Activated CD4-positive, alpha-beta T cell treated with anti-CD3 and anti-CD28 coated beads, Interleukin-2, amount 10 ng/mL, durations not matched to agents 24 days and 14 days (primary cell): ENCODE measurements at regions not wholly inside any gene's neighbourhood (a gene's known extent, or its start where the extent isn't known, plus 50 kb on each side); places are given as distances from the start of the nearest gene placed in this dataset.

Source experiments
- DNase-seq: peaks from one replicate; pipeline ENCODE4 v3.0.0; 2022
- H3K27ac Mint-ChIP-seq: one replicate; pipeline ENCODE4 v1.8.0; 2022; ENCODE audit warnings: mild to moderate bottlenecking, mixed read lengths
- H3K27me3 Mint-ChIP-seq: one replicate; pipeline ENCODE4 v1.8.0; 2022; ENCODE audit warnings: mixed read lengths
- H3K36me3 Mint-ChIP-seq: one replicate; pipeline ENCODE4 v1.8.0; 2022; ENCODE audit warnings: low read depth, mild to moderate bottlenecking, mixed read lengths
- H3K4me1 Mint-ChIP-seq: one replicate; pipeline ENCODE4 v1.8.0; 2021; ENCODE audit warnings: mixed read lengths
- H3K4me3 Mint-ChIP-seq: one replicate; pipeline ENCODE4 v1.8.0; 2022; ENCODE audit warnings: mild to moderate bottlenecking, moderate library complexity, mixed read lengths
- H3K9me3 Mint-ChIP-seq: one replicate; pipeline ENCODE4 v1.8.0; 2021; ENCODE audit warnings: mixed read lengths
- intact Hi-C: fragments of 100-400 bp; cut with micrococcal nuclease; formaldehyde crosslinking; loops from one replicate; pipeline ENCODE4 v1.15.1; 2023

- H3K4me1 Mint-ChIP-seq: no peaks in the 10 kb centered on the region
- intact Hi-C loops: no loop called here
Measured at GRCh38 chr16:16821261-16821660, 442.3 kb downstream of the NPIPA7 start.

GRCh38 chr16:16828913-16829398 lies 450.0 kb downstream of the NPIPA7 start:
- H3K4me3 Mint-ChIP-seq: no peak overlapping the region
- peaks cover 3% of the 10 kb centered on the region for H3K27me3 Mint-ChIP-seq
- no peaks in the 10 kb centered on the region for H3K4me1 Mint-ChIP-seq
- peaks cover 12% of the 10 kb centered on the region for H3K9me3 Mint-ChIP-seq
- no peak for DNase-seq
- H3K27ac Mint-ChIP-seq: no peak overlapping the region
- H3K36me3 Mint-ChIP-seq: no peaks in the 10 kb centered on the region
- intact Hi-C loops: no loop called here

More at GRCh38 chr16:16821261-16821660, 442.3 kb downstream of the NPIPA7 start:
- H3K36me3 Mint-ChIP-seq: no peaks in the 10 kb centered on the region
- no peak overlapping the region for H3K27ac Mint-ChIP-seq
- H3K4me3 Mint-ChIP-seq: no peak overlapping the region
- H3K27me3 Mint-ChIP-seq: peaks cover 3% of the 10 kb centered on the region
- peaks cover 27% of the 10 kb centered on the region for H3K9me3 Mint-ChIP-seq
- DNase-seq: no peak

- Mint-ChIP-seq H3K4me3 (no peak overlapping the region), H3K36me3 (no peaks in the 10 kb centered on the region), H3K9me3 (peaks cover 10% of the 10 kb centered on the region), H3K27me3 (peaks cover 3% of the 10 kb centered on the region), H3K4me1 (no peaks in the 10 kb centered on the region), H3K27ac (no peak overlapping the region)
- no peak for DNase-seq
- intact Hi-C loops: no loop called here
Measured at GRCh38 chr16:16830401-16830800, 451.5 kb downstream of the NPIPA7 start.

GRCh38 chr16:16830973-16831372 lies 452.0 kb downstream of the NPIPA7 start:
- Mint-ChIP-seq H3K27me3 (no peaks in the 10 kb centered on the region), H3K9me3 (peaks cover 10% of the 10 kb centered on the region), H3K27ac (no peak overlapping the region), H3K36me3 (no peaks in the 10 kb centered on the region), H3K4me1 (no peaks in the 10 kb centered on the region), H3K4me3 (no peak overlapping the region)
- intact Hi-C loops: no loop called here
- no peak for DNase-seq

GRCh38 chr16:16833165-16833564 lies 454.2 kb downstream of the NPIPA7 start:
- Mint-ChIP-seq H3K27me3 (no peaks in the 10 kb centered on the region), H3K4me3 (no peak overlapping the region), H3K9me3 (peaks cover 10% of the 10 kb centered on the region), H3K27ac (no peak overlapping the region), H3K4me1 (no peaks in the 10 kb centered on the region), H3K36me3 (no peaks in the 10 kb centered on the region)
- intact Hi-C loops: no loop called here
- no peak for DNase-seq

- intact Hi-C loops: no loop called here
- Mint-ChIP-seq H3K9me3 (no peaks in the 10 kb centered on the region), H3K27me3 (peaks cover 2% of the 10 kb centered on the region), H3K36me3 (no peaks in the 10 kb centered on the region), H3K4me1 (no peaks in the 10 kb centered on the region), H3K4me3 (no peak overlapping the region), H3K27ac (no peak overlapping the region)
- no peak for DNase-seq
Measured at GRCh38 chr16:16850274-16850673, 471.3 kb downstream of the NPIPA7 start.

- intact Hi-C loops: no loop called here
- Mint-ChIP-seq H3K4me3 (no peak overlapping the region), H3K4me1 (peaks cover 2% of the 10 kb centered on the region), H3K36me3 (no peaks in the 10 kb centered on the region), H3K27ac (no peak overlapping the region), H3K27me3 (peaks cover 3% of the 10 kb centered on the region), H3K9me3 (no peaks in the 10 kb centered on the region)
- no peak for DNase-seq
Measured at GRCh38 chr16:16857012-16857411, 478.1 kb downstream of the NPIPA7 start.

- H3K9me3 Mint-ChIP-seq: no peaks in the 10 kb centered on the region
- no peak overlapping the region for H3K4me3 Mint-ChIP-seq
- intact Hi-C loops: no loop called here
- H3K27ac Mint-ChIP-seq: no peak overlapping the region
- no peak for DNase-seq
- H3K4me1 Mint-ChIP-seq: peaks cover 2% of the 10 kb centered on the region
- H3K27me3 Mint-ChIP-seq: peaks cover 3% of the 10 kb centered on the region
- H3K36me3 Mint-ChIP-seq: no peaks in the 10 kb centered on the region
Measured at GRCh38 chr16:16857603-16858283, 478.8 kb downstream of the NPIPA7 start.

GRCh38 chr16:16861546-16861945 lies 482.6 kb downstream of the NPIPA7 start:
- Mint-ChIP-seq H3K36me3 (no peaks in the 10 kb centered on the region), H3K9me3 (no peaks in the 10 kb centered on the region), H3K4me3 (no peak overlapping the region), H3K27ac (no peak overlapping the region), H3K4me1 (peaks cover 2% of the 10 kb centered on the region), H3K27me3 (peaks cover 3% of the 10 kb centered on the region)
- intact Hi-C loops: loop anchor here (5.0 kb wide), 1 partner anchor 556 kb away; no protein-coding TSS in a partner anchor
- DNase-seq: peak; percentile 85

- H3K9me3 Mint-ChIP-seq: no peaks in the 10 kb centered on the region
- DNase-seq: no peak
- peaks cover 2% of the 10 kb centered on the region for H3K4me1 Mint-ChIP-seq
- H3K4me3 Mint-ChIP-seq: no peak overlapping the region
- intact Hi-C loops: loop anchor here (5.0 kb wide), 1 partner anchor 554 kb away; no protein-coding TSS in a partner anchor
- peaks cover 3% of the 10 kb centered on the region for H3K27me3 Mint-ChIP-seq
- no peak overlapping the region for H3K27ac Mint-ChIP-seq
- H3K36me3 Mint-ChIP-seq: no peaks in the 10 kb centered on the region
Measured at GRCh38 chr16:16863672-16864071, 484.7 kb downstream of the NPIPA7 start.

GRCh38 chr16:16864536-16864935 lies 485.6 kb downstream of the NPIPA7 start:
- Mint-ChIP-seq H3K27ac (no peak overlapping the region), H3K4me3 (no peak overlapping the region), H3K27me3 (peaks cover 3% of the 10 kb centered on the region), H3K9me3 (no peaks in the 10 kb centered on the region), H3K4me1 (peaks cover 2% of the 10 kb centered on the region), H3K36me3 (no peaks in the 10 kb centered on the region)
- intact Hi-C loops: loop anchor here (5.0 kb wide), 1 partner anchor 553 kb away; no protein-coding TSS in a partner anchor
- no peak for DNase-seq

GRCh38 chr16:16865374-16865773 lies 486.4 kb downstream of the NPIPA7 start:
- no peak overlapping the region for H3K4me3 Mint-ChIP-seq

GRCh38 chr16:16867973-16868372 lies 489.0 kb downstream of the NPIPA7 start:
- Mint-ChIP-seq H3K27ac (no peak overlapping the region), H3K4me3 (no peak overlapping the region), H3K36me3 (no peaks in the 10 kb centered on the region), H3K27me3 (no peaks in the 10 kb centered on the region), H3K9me3 (no peaks in the 10 kb centered on the region), H3K4me1 (no peaks in the 10 kb centered on the region)
- DNase-seq: no peak
- intact Hi-C loops: no loop called here

More at GRCh38 chr16:16865374-16865773, 486.4 kb downstream of the NPIPA7 start:
- intact Hi-C loops: no loop called here
- no peak overlapping the region for H3K27ac Mint-ChIP-seq
- H3K27me3 Mint-ChIP-seq: no peaks in the 10 kb centered on the region
- peaks cover 2% of the 10 kb centered on the region for H3K4me1 Mint-ChIP-seq
- no peaks in the 10 kb centered on the region for H3K36me3 Mint-ChIP-seq
- no peak for DNase-seq
- H3K9me3 Mint-ChIP-seq: no peaks in the 10 kb centered on the region

GRCh38 chr16:16868727-16869126 lies 489.8 kb downstream of the NPIPA7 start:
- intact Hi-C loops: no loop called here

GRCh38 chr16:16869746-16870145 lies 490.8 kb downstream of the NPIPA7 start:
- no peaks in the 10 kb centered on the region for H3K9me3 Mint-ChIP-seq
- intact Hi-C loops: no loop called here
- H3K36me3 Mint-ChIP-seq: no peaks in the 10 kb centered on the region
- H3K4me1 Mint-ChIP-seq: no peaks in the 10 kb centered on the region
- no peak overlapping the region for H3K4me3 Mint-ChIP-seq
- no peak overlapping the region for H3K27ac Mint-ChIP-seq
- no peak for DNase-seq
- H3K27me3 Mint-ChIP-seq: no peaks in the 10 kb centered on the region

More at GRCh38 chr16:16868727-16869126, 489.8 kb downstream of the NPIPA7 start:
- Mint-ChIP-seq H3K9me3 (no peaks in the 10 kb centered on the region), H3K4me3 (no peak overlapping the region), H3K36me3 (no peaks in the 10 kb centered on the region), H3K27me3 (no peaks in the 10 kb centered on the region), H3K4me1 (no peaks in the 10 kb centered on the region), H3K27ac (no peak overlapping the region)
- DNase-seq: no peak
